HEK293T (cell line): ENCODE measurements at regions not wholly inside any gene's neighbourhood (a gene's known extent, or its start where the extent isn't known, plus 50 kb on each side); places are given as distances from the start of the nearest gene placed in this dataset.

Experiments used
- ARNT ChIP-seq: fragments of 450-650 bp; IDR thresholded peaks from 2 replicates; pipeline ENCODE4 v1.6.1; 2017; ENCODE audit warnings: mild to moderate bottlenecking
- BHLHE40 ChIP-seq: fragments of 450-650 bp; IDR thresholded peaks from 2 replicates; pipeline ENCODE4 v1.6.1; 2016; ENCODE audit warnings: mild to moderate bottlenecking, moderate library complexity, borderline replicate concordance
- CTBP1 ChIP-seq: fragments of 450-650 bp; IDR thresholded peaks from 2 replicates; pipeline ENCODE4 v1.6.1; 2016; ENCODE audit warnings: borderline replicate concordance
- ELF4 ChIP-seq: fragments of 450-650 bp; IDR thresholded peaks from 2 replicates; pipeline ENCODE4 v1.6.1; 2017; ENCODE audit warnings: antibody characterized with exemption
- FOXA1 ChIP-seq: fragments of 450-650 bp; IDR thresholded peaks from 2 replicates; pipeline ENCODE4 v1.6.1; 2016; ENCODE audit warnings: mild to moderate bottlenecking
- FOXK2 ChIP-seq: fragments of 450-650 bp; IDR thresholded peaks from 2 replicates; pipeline ENCODE4 v1.6.1; 2016; ENCODE audit warnings: mild to moderate bottlenecking
- FOXM1 ChIP-seq: fragments of 450-650 bp; IDR thresholded peaks from 2 replicates; pipeline ENCODE4 v1.6.1; 2017; ENCODE audit warnings: mild to moderate bottlenecking, borderline replicate concordance
- L3MBTL2 ChIP-seq: fragments of 450-650 bp; conservative IDR thresholded peaks from 2 replicates; pipeline ENCODE4 v1.6.1; 2016; ENCODE audit warnings: mild to moderate bottlenecking
- LEF1 ChIP-seq: fragments of 450-650 bp; IDR thresholded peaks from 2 replicates; pipeline ENCODE4 v1.6.1; 2017; ENCODE audit warnings: mild to moderate bottlenecking, borderline replicate concordance
- PKNOX1 ChIP-seq: fragments of 450-650 bp; IDR thresholded peaks from 2 replicates; pipeline ENCODE4 v1.6.1; 2016
- SP1 ChIP-seq: fragments of 450-650 bp; IDR thresholded peaks from 2 replicates; pipeline ENCODE4 v1.6.1; 2017
- SUZ12 ChIP-seq: fragments of 450-650 bp; IDR thresholded peaks from 2 replicates; pipeline ENCODE4 v1.6.1; 2016; ENCODE audit warnings: mild to moderate bottlenecking
- ZNF384 ChIP-seq: fragments of 450-650 bp; IDR thresholded peaks from 2 replicates; pipeline ENCODE4 v1.6.1; 2016

GRCh38 chr4:13907255-13907751 is 279.8 kb upstream of the BOD1L1 start:
- no peak for TF ChIP-seq CTBP1
- no peak for TF ChIP-seq BHLHE40
- TF ChIP-seq FOXM1, result no peak
- TF ChIP-seq FOXK2, result no peak
- no peak for TF ChIP-seq LEF1
- no peak for TF ChIP-seq PKNOX1
- no peak for TF ChIP-seq ZNF384
- TF ChIP-seq SP1, result no peak
- no peak for TF ChIP-seq ELF4
- TF ChIP-seq ARNT, result no peak
- TF ChIP-seq SUZ12, result no peak
- no peak for TF ChIP-seq L3MBTL2
- no peak for TF ChIP-seq FOXA1
